CD4-positive, alpha-beta T cell treated with Interleukin-6 at 100 ng/mL for 8 hours (primary cell): ENCODE measurements at regions not wholly inside any gene's neighbourhood (a gene's known extent, or its start where the extent isn't known, plus 50 kb on each side); places are given as distances from the start of the nearest gene placed in this dataset.
"Not testable (repeated sequence)": the region's sequence is repeated elsewhere in the genome, so short reads cannot be mapped to it uniquely, and the experiment has no call there.

Source experiments
- DNase-seq: peaks from one replicate; pipeline ENCODE4 v3.0.0-alpha.2; 2020; ENCODE audit warnings: mixed read lengths, low spot score

DNA sequence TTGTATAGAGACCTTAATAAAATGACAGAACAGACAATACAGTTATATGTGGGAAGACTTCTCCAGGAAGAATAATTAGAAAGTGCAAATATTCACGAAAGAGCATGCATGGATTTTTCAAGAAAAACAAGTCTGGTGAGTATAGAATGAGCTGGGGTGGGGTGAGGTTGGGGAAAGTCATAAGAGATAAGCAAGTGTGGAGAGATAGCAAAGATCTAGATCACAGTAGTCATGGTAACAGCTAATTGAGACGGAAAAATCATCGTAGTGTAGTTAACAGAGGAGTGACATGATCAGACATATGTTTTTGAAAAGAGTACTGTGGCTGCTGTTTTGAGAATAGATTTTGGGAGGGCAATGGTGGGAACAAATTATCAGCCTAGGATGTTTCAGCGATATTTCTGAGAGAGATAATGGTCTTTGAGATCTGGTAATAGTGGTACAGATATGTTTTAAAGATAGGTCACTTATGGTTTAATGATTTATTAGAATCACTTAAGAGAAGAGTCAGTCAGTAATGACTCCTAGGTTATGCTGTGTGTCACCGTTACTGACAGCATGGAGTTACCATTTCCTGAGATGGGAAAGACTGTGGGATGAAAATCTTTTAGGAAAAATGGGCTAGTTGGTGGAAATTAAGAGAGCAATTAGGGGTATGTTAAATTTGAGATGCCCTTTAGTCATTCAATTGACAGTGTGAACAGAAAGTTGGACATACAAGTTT, 248.5 kb upstream of the SLC8A1 start:
- no peak for DNase-seq

DNA sequence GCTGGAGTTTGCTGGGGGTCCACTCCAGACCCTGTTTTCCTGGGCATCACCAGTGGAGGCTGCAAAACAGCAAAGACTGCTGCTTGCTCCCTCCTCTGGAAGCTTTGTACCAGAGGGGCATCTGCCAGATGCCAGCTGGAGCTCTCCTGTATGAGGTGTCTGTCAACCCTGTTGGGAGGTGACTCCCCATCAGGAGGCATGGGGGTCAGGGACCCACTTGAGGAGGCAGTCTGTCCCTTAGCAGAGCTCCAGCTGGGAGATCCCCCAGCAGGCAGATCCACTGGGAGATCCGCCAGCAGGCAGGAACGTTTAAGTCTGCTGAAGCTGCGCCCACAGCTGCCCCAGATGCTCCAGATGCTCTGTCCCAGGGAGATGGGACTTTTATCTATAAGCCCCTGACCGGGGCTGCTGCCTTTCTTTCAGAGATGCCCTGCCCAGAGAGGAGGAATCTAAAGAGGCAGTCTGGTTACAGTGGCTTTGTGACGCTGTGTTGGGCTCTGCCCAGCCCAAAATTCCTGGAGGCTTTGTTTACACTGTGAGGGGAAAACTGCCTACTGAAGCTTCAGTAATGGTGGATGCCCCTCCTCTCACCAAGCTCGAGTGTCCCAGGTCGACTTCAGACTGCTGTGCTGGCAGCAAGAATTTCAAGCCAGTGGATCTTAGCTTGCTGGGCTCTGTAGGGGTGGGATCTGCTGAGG, 260.5 kb upstream of the SLC8A1 start:
- not testable (repeated sequence) for DNase-seq

DNA sequence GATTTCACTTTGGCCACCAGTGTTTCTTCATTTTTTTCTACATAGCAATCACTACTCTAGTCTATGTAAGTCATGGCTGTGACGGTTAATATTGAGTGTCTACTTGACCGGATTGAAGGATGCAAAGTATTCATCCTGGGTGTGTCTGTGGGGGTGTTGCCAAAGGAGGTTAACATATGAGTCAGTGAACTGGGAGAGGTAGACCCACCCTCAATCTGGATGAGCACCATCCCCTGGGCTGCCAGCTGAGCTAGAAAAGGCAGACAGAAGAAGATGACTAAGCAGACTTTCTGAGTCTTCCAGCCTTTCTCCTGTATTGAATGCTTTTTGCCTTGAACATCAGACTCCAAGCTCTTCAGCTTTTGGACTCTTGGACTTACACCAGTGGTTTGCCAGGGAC, 265.0 kb upstream of the SLC8A1 start:
- DNase-seq: no peak

DNA sequence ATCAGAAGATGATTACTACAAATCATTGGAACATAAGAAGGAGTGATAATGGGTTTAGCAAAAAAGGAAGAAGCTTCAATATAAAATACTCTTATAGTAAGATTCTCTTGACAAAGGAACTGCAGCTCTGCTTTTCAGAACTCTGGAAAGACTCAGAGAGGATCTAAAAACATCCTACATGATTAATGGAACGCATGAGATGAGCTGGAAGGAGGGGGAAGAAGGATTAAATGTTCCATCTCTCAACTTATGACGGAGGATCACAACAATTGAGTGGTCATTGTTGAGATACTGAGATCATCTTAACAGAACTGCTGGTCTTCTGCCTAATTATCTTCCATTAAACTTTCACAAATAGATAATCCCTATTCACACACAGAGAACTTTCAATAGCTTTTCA, 267.5 kb upstream of the SLC8A1 start:
- DNase-seq: no peak

DNA sequence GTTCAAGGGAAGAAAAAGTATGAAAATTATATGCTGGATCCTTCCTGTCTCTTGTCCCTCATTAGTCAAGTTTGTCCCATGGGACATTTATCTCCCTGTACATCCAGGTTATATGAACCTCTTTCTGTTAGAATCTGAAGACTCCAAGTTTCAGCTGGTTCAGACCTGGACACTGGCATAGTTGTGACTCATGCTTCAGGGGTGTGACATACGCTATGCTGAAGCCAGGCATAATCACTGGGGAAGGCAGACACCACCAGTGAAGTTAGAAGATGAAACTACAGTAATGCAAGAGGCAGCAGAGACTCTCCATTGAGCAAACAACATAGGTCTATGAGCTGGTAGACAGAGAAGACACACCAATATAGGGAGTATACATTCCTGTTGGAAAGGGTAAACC, 269.7 kb upstream of the SLC8A1 start:
- no peak for DNase-seq

DNA sequence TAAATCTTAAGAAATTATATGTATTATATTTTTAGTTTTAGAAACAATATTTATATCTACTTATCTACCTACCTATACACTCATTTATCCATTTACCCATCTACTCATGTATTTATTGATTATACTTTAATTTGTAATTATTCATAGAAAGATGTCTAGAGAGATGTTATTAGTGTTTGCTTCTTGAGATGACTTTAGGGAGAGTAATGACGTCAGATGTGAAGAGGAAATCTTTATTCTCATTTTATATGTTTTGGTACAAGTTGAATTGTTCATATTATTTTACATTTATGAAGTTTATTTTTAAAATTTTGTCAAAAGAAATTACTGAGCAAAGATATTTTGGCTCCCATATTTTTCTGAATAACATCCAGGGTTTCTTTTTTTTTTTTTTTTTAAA, 271.3 kb upstream of the SLC8A1 start:
- DNase-seq: no peak

DNA sequence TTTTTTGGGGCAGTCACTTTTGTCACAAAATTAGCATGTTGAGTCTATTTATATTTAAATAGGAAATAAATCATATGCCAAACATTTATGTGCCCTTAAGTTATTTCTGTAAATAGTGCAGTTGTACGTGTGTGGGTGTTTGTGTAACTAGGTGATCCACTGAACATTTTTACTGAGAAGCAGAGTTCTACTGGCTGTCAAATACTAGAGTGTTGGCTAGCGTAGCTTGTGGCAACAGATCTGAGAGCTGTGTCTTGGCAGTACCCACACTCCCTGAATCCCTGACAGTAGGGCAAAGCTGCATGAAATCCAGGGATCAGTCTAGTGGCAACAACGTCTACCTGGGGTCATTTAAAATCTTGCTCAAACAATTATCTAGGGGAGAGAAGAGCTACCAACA, 273.1 kb upstream of the SLC8A1 start:
- no peak for DNase-seq

DNA sequence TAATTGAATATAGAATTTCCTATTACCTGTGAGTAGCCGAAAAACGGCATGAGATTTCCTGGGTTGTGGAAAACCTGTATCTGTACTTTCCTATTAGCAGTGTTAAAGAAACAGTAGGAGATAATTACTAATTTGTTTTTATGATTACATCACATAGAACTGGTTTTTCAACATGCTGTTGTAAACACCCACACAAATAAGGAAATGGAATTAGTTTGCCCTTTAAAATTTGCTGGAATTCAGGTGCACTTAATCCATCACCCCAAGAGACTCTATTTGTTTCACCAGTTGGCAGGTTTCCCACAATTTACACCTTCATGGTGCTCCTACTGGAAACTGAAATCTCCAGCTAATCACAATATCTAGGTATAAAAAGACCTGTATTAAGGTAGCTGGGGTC, 274.1 kb upstream of the SLC8A1 start:
- DNase-seq: no peak

DNA sequence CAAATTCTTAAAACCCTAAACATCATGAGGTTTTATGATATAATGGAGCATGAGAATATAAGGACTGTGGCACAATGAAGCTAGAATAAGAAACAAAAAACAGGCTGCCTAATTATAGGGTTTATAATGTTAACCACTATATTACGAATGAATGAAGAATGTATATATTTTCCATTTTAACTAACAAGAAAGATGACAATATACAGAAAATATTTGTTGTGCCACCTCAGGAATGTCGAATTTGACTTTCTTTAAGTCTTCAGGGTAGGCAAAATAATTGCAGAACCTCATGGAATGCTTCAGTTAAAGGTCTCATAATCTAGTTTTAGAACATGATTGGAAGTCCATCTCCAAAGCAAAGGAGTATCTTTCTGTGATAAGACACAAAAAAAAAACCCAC, 282.9 kb upstream of the SLC8A1 start:
- DNase-seq: no peak

DNA sequence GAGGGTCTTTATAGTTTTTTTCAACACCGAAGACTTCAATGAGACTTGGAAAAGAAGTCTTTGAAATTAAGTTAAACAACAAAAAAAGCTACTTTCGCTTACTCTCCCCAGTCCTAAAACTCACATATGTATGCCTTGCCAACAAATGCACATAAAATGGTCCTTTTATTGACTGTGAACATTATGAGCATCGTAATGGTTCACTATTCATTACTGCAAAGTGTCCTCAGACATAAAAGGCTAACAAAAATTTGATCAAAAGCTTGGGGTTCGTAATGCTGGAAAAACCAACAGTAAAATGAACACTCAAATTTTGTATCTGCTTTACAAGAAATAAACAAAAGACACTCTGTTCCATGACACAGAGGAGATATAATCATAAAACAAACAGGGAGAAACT, 285.3 kb upstream of the SLC8A1 start:
- DNase-seq: no peak

DNA sequence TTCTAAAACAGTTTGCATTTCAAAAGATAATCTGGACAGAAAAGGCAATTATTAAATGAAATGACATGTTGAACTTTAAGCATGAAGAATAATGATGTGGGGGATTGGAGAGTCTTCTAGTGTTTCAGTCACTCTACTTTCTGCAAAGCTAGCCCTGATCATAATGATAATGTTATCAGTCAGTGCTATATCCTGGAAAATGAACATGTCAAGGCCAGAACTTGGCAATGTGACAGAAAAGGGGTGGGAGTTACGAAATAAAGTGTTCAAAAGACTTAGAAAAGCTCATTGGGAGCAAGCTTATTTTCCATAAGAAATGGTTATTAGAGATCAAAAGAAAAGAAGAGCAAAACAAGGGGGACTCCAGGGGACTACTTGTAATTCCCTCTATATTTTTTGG, 288.5 kb upstream of the SLC8A1 start:
- DNase-seq: no peak

DNA sequence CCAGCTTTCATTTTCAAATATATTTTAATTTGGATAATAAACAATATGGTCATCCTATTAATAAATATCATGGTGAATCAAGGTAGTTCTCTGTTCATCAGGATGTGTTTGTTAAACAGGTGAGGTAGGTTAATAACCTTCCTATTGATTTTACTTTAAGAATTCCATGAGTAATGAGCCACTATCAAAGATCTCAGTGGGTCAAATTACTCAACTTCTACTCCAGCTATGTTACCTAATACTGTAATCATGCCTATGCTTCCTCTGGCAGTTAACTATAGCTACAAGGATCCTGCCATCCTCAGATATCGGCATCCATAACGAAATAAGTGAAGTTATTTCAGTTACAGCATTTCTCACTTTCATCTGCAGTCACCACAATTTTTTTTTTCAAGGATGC, 289.6 kb upstream of the SLC8A1 start:
- no peak for DNase-seq

DNA sequence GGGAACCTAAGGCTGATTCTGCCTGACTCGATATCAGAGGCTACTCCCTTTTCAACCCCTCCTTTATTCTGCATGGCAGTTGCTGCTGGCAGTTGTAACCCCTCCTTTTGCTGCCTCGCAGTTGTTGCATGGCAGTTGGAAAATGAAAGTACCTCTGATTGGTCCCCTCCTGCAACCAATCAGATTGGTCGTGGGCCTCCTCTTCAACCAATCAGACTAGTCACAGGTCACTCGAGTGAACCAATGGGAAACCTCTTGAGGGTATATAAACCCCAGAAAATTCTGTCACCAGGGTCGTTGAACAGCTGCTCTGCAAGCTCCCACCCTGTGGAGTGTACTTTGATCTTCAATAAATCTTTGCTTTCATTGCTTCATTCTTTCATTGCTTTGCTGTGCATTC, 294.3 kb upstream of the SLC8A1 start:
- no peak for DNase-seq

DNA sequence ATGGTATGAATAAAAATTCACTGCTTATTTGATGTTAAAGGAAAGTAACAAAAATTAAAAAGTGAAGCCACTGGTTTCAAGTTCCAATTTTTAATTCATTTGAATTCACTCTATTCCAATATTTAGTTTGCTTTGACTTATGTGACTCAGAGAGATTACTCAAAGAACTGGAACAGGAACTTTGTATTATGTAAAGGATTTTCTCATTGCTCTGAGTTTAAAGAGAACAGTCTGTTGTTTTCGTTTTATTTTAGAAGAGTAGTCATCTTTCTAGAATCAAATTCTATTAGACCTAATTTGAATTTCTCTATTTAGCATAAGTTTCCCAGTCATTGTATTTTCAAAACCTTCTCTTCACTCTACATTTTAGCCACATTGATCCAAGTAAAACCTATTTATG, 300.1 kb upstream of the SLC8A1 start:
- DNase-seq: no peak

DNA sequence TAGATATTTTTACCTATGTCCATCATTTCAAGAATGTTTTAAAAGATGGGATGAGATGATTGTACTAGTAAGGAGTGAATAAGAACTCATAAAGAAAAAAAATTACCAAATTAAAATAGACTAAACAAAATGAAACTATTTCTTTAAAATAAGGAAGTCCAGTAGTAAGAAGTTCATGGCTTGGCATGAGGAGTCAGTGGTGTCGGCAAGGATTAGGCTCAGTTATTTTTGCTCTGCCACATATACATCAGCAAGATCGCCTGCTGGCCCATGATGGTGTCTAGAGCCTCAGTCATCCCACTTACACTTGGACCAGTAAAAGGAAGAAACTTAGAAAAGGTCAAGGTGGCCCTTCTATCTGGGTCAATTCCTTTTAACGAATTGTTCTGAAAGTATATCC, 300.9 kb upstream of the SLC8A1 start:
- DNase-seq: no peak

DNA sequence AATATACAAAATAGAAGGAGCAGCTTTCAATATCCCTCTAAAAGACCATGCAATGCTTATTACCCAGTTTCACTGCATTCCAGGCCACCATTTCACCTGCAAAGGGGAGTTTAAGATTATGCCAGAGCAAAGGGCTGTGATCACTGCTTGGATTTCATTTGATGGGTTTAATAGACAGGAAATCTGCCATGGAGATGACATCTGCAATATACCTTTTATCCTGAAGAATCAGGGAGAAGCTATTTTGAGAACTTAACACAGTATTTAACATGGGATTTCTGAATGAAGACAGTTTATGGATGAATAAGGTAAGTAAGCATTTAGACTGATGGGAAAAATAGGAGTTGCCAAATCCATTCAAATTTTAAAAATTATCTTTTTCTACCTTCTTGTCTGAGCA, 303.0 kb upstream of the SLC8A1 start:
- no peak for DNase-seq

DNA sequence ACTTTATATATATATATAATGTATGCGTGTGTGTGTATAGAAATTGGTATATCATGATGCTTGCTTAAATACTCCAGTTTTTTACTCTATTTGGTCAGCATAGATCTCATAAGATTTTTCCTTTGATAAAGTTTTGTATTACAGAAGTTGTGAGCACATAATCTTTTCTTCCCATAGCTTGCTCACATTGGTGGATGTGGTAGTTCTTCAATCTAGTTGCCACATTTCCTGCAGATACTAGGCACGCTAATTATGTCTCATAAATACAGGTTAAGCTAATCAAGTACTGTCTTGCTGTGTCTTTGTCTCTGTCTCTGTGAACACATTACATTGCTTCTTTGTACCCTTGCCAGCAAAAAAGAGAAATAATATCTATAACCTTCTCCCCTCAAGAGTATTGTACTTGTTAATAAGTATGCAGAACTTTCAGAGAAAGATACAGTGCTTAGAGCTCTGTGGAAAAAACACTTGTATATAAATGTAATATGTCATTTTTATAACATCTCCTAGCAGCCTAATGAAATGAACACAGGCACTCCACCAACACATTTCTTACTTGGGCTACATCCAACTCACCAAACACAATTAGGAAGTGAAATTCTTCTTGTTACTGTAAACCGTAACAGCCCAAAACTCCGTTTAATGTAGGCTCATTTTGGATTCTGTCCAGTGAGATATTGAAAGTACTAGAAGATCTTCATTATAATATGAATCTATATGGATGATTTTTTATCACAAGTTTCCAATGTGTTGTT, 306.7 kb upstream of the SLC8A1 start:
- no peak for DNase-seq

DNA sequence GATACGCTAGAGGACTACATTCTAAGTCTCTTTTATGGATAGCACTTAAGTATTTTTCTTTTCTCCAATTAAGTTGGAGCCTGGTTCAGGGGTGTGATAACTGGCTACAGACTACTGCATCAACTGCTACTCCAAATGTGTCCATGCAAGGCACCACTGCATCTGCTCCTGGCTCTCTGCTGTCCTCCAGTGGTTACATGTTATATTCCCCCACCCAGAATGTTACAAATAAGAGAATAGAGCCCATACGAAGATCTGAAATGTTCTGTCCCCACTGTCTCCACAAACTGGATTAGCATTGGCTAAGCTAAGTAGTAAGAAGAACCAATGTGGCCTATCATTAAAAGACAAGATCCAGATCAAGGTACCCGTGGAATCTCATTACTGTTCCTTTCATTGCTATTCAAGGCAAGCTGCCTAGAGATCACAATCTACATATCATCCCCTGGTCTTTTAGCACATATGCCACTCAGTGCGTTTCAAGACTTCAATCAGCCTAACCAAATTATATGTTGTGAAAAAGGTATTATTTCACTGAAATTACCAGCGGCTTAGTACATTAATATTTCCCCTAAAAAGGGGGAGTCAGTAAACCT, 308.3 kb upstream of the SLC8A1 start:
- no peak for DNase-seq

DNA sequence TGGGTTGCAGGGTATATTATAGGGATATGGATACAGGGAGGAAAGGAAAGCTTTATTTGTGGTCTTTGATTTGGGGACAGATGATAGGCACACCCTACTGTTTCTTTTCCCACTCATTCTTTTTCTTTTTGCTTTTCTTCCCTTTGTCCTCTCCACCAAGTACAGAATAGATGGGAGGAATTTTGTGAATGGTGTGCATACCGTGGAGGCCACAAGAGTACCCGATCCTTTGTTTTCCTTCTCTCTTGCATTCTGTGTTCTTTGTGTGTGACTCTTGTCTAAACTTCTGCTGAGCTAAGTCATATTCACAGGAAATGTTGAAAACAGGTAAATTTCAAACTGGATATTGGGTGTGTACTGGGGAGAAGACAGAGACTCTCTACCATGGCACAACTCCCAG, 321.4 kb upstream of the SLC8A1 start:
- DNase-seq: no peak

DNA sequence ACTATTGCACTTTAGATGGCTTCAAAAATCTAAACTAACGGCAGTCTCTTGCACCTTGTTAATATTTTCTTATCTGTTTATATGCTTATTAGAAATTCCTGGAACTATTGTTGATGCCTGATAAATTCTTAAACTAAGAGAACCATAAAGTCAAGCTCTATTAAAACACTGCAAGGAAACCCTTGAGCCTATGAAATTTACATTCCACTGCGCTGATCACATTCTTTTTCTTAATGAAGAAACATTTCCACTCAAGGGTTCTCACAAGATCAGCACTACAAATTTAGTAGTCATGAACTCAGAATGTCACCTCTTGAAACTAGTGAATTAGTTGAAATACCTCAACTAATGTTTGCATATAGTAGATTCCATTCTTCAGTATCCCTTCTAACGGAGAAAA, 331.8 kb upstream of the SLC8A1 start:
- DNase-seq: no peak

DNA sequence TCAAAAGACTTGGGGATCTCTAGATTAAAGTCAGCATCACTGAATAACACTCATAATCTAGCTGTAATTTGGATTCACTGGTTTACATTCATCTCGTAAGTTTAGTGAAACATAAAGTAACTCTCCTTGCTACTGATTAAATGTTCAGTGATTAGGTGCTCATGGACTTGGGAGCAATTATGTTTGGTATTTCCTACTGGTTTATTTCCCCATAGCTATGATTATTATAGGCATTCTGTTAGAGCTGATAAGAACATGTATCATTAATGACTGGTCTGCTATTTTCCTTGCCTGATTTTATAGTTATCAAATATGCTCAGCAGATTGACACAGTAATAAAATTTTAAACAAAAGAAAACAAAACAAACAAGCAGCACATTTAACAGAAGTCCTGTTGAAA, 334.7 kb upstream of the SLC8A1 start:
- no peak for DNase-seq

DNA sequence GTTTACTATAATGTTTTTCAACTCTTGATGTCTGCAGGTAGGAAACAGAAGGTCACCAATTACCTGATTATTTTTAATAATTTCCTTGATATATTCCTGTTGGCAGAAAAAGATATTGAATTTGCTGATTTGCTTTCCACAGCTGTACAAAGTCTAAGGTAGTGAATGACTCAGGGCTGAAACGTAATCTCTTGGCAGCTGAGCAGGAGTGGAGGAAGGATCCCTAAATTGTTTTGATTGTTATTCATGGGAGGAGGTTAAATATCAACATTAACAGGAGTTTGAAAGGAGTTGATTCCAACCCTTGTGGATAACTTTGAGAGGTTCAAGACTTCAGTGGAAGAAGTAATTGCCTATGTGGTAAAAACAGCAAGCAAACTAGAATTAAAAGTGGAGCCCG, 345.2 kb upstream of the SLC8A1 start:
- DNase-seq: no peak

DNA sequence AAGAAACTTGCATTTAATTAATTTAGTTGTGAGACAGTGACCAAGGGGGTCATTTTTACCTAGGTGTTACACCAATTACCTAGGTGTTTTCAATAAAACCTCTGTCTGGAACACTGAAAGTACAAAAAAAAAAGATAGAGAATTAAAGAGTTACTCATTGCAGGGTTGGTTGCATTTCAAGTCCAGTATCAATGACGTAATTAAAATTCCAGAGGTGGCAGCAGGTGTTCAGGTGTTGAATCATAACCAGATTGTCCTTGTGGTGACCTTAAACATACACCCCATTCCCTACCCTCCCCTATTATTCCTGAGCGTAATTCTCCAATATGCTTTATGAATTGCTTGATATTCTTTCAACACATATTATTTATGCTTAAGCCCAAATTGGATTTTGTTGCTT, 352.0 kb upstream of the SLC8A1 start:
- no peak for DNase-seq
